Heart right ventricle (tissue), 16 donors: ENCODE measurements at regions not wholly inside any gene's neighbourhood (a gene's known extent, or its start where the extent isn't known, plus 50 kb on each side); places are given as distances from the start of the nearest gene placed in this dataset.

Source experiments
- ATAC-seq, 8 donors: fragments of 200-7000 bp; cut with Tn5 transposase; one replicate each; pipeline ENCODE4 v1.9.1; 2020; ENCODE audit warnings: mild to moderate bottlenecking in 8 of 8, moderate library complexity in 8 of 8, moderate number of reproducible peaks in 1 of 8
- DNase-seq, 2 donors: peaks; one replicate each; pipeline ENCODE4 v3.0.0-alpha.2; 2020
- H3K27ac ChIP-seq, 10 donors: fragments of 200-600 bp; sonication (generic) in 2 of 10; one replicate each; pipeline versions ENCODE4 v1.5.0 to v1.8.0; 2020 to 2022; ENCODE audit warnings: mild to moderate bottlenecking in 3 of 10
- H3K27me3 ChIP-seq, 7 donors: fragments of 200-600 bp; one replicate each; pipeline ENCODE4 v1.8.0; 2021 to 2022; ENCODE audit warnings: mild to moderate bottlenecking in 2 of 7
- H3K36me3 ChIP-seq, 9 donors: fragments of 200-600 bp; sonication (generic) in 1 of 9; one replicate each; pipeline versions ENCODE4 v1.5.0 to v1.8.0; 2020 to 2022; ENCODE audit warnings: mild to moderate bottlenecking in 2 of 9
- H3K4me1 ChIP-seq, 9 donors: fragments of 200-600 bp; sonication (generic) in 1 of 9; one replicate each; pipeline versions ENCODE4 v1.5.0 to v1.8.0; 2020 to 2022; ENCODE audit warnings: mild to moderate bottlenecking in 4 of 9
- H3K4me3 ChIP-seq, 10 donors: fragments of 200-600 bp; sonication (generic) in 2 of 10; one replicate each; pipeline versions ENCODE4 v1.5.0 to v1.8.0; 2020 to 2022; ENCODE audit warnings: mild to moderate bottlenecking in 7 of 10, moderate library complexity in 2 of 10
- H3K9me3 ChIP-seq, 11 donors: fragments of 200-600 bp in 10 of 11; sonication (generic) in 2 of 11; one replicate each; pipeline versions ENCODE4 v1.5.0 to v1.8.0; 2013 to 2022; ENCODE audit warnings: mild to moderate bottlenecking in 2 of 11, control low read depth in 1 of 11, moderate library complexity in 1 of 11
- CTCF ChIP-seq, 9 donors: fragments of 200-600 bp; sonication (generic) in 2 of 9; IDR thresholded peaks; one replicate each; pipeline versions ENCODE4 v1.5.0 to v1.8.0; 2021 to 2022; ENCODE audit warnings: antibody characterized with exemption in 9 of 9, mild to moderate bottlenecking in 5 of 9, moderate library complexity in 1 of 9
- WGBS, 2 donors: extraction: QIAGEN DNeasy Blood & Tissue Kit; methylation state at CpG; one replicate each; pipeline ENCODE4 v1.1.7; 2013; ENCODE audit warnings: inconsistent platforms in 1 of 2; 5-methylcytosine and 5-hydroxymethylcytosine counted together
- intact Hi-C, 10 donors: fragments of 100-400 bp; cut with DNase I; formaldehyde crosslinking; loops; one replicate each; pipeline versions ENCODE4 v1.11.1 to v1.14.2; 2022
- donor health status: Arrhythmogenic right ventricular cardiomyopathy.
- donor health status: ischemic (EF 13 %, LVEDD 7.1; RV severe dilation, severe dysfunction).
- donor health status: healthy with polysubstance abuse.
- donor health status: DM: no; HTN: yes; CAD: no.
- donor health status: DM: no; HTN: no; CAD: no.
- donor health status: ischemic (EF 25% LVEDD 6.9; RV normal size, moderate dysfunction).
- donor health status: ischemic (EF 25% LVEDD 5.7; RV mildly dilated, moderate dysfunction).
- donor health status: healthy.
- donor health status: DM: yes; HTN: yes; CAD: no.
- donor health status: Ischemic cardiomyopathy.
- donor health status: ischemic (EF 35%, LVEDD 5.7; RV mildly dilated, moderate dysfunction).
- donor health status: nonischemic (EF 11% LVEDD 7.7; RV severe dilation, severe dysfunction).
- donor health status: DM: yes; HTN: yes; CAD: no.
- donor health status: PGD.
- donor health status: ischemic (EF 29% LVEDD 5.4; RV normal size, mild dysfunction).
- donor health status: nonischemic (EF 23%, LVEDD 6.1; RV moderate dilation, normal function).

- intact Hi-C loops = loop anchor here in 9 of 10 donors (2.0 to 10.0 kb wide), 6 partner anchors 139 to 287 kb away; no protein-coding TSS in a partner anchor
- no peaks in the 10 kb centered on the region for H3K9me3 ChIP-seq
- no peak overlapping the region for H3K27ac ChIP-seq
- no peaks in the 10 kb centered on the region for H3K36me3 ChIP-seq
- no peak overlapping the region for H3K4me3 ChIP-seq
- peaks cover 4 to 75% (median 57%) of the 10 kb centered on the region in 7 donors for H3K27me3 ChIP-seq
- TF ChIP-seq CTCF (IDR thresholded peaks at IDR 0.05) = no peak
- WGBS, 2 donors = 50 to 51% methylated on average over 8 of the region's 8 CpGs
- H3K4me1 ChIP-seq = no peaks in the 10 kb centered on the region
- no peak for DNase-seq
- ATAC-seq = no peak
These were observed 105.5 kb upstream of the MYL2 start for GRCh38 chr12:111025792-111026430.

DNA sequence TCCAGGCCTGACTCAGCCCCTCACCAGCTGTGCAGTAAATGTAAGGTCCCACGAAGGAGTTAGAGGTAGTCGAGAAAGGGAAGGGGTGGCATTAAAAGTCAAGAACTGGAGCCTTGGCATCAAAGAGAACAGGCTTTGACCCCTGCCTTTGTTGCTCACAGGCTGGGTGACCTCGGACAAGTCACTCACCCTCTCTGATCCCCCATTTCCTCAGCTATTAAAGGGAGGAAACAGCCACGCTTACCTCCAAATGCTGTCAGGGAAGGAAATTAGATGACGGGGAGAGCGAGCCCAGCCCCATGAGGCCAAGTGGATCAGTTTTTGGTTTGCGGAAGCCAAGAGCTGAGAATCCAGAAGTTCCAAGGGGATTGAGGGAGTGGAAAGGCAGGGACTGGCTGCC is 104.9 kb upstream of the MYL2 start:
- TF ChIP-seq CTCF (IDR thresholded peaks at IDR 0.05) = no peak
- peaks cover 2 to 69% (median 52%) of the 10 kb centered on the region in 7 donors for H3K27me3 ChIP-seq
- H3K27ac ChIP-seq = no peak overlapping the region
- H3K4me3 ChIP-seq = no peak overlapping the region
- intact Hi-C loops = loop anchor here in 9 of 10 donors (2.0 to 10.0 kb wide), 6 partner anchors 140 to 288 kb away; no protein-coding TSS in a partner anchor
- no peak for ATAC-seq
- 57 to 62% methylated on average over 7 of the region's 7 CpGs for WGBS, 2 donors
- no peak for DNase-seq
- no peaks in the 10 kb centered on the region for H3K9me3 ChIP-seq
- no peaks in the 10 kb centered on the region for H3K4me1 ChIP-seq
- H3K36me3 ChIP-seq = no peaks in the 10 kb centered on the region

GRCh38 chr12:111024205-111024801 is 103.9 kb upstream of the MYL2 start:
- ATAC-seq (peak; percentile 72 to 90 (median 81)), DNase-seq (peak; percentile 42 to 49)
- no peak overlapping the region for H3K27ac ChIP-seq
- no peak overlapping the region for H3K4me3 ChIP-seq
- no peaks in the 10 kb centered on the region for H3K36me3 ChIP-seq
- intact Hi-C loops = loop anchor here in 8 of 10 donors (2.0 to 10.0 kb wide), 7 partner anchors 140 to 288 kb away; no protein-coding TSS in a partner anchor
- WGBS, 2 donors = 3 to 6% methylated on average over 8 of the region's 8 CpGs
- peak; percentile 45 to 86 (median 65) for TF ChIP-seq CTCF (IDR thresholded peaks at IDR 0.05)
- H3K27me3 ChIP-seq = peaks cover 0 to 62% (median 45%) of the 10 kb centered on the region in 7 donors
- no peaks in the 10 kb centered on the region for H3K9me3 ChIP-seq
- no peaks in the 10 kb centered on the region for H3K4me1 ChIP-seq

DNA sequence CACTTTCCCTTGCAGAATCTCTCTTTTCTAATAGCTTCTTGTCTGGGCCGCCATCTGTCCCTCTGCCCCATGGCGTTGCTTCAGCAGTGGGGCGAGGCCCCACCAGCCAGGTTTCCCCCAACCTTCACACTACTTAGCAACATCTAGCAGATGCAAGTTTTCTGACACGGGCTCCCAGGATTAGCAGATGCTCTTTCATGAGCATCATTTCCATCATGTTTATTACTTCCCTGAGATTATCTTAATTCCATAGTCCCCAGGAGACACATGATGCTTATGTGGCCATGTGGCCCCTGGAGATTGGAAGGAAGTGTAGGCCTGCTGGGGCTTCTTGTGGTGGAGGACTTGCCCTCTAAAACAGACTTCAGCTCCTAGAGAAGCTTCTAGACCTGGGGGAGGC is 102.0 kb upstream of the MYL2 start:
- ATAC-seq (no peak), DNase-seq (no peak)
- H3K36me3 ChIP-seq = no peaks in the 10 kb centered on the region
- H3K9me3 ChIP-seq = no peaks in the 10 kb centered on the region
- 75 to 90% methylated on average over 4 of the region's 4 CpGs for WGBS, 2 donors
- peaks cover 0 to 48% (median 32%) of the 10 kb centered on the region in 7 donors for H3K27me3 ChIP-seq
- no peaks in the 10 kb centered on the region for H3K4me1 ChIP-seq
- no peak overlapping the region for H3K4me3 ChIP-seq
- TF ChIP-seq CTCF (IDR thresholded peaks at IDR 0.05) = no peak
- intact Hi-C loops = loop anchor here in 6 of 10 donors (5.0 to 10.0 kb wide), 5 partner anchors 142 to 290 kb away; no protein-coding TSS in a partner anchor
- no peak overlapping the region for H3K27ac ChIP-seq
